ENCODE measurements at regions not wholly inside any gene's neighbourhood (a gene's known extent, or its start where the extent isn't known, plus 50 kb on each side); places are given as distances from the start of the nearest gene placed in this dataset.

DNA sequence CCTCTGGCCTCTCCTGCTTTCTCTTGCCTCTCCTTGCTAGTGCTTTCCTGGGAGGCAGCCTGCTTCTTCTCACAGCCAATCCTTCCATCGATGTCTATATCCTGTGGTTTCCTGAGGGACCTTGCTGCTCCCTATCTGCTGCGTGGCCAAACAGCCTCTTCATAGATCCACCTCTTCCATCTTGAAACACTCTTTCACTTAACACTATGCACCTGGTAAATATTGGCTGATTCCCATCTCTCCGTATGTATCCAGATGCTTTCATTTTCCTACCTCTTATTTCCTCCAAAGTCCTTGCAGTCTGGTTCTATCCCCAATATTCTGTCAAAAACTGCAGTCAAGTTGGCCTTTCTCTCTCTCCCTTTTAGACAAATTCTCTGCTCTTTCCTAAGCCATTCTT lies 205.2 kb upstream of the CFAP20DC start:
- TF ChIP-seq EZH2 (IDR thresholded peaks at IDR 0.05; ENCODE audit: borderline replicate concordance) = no peak
- TF ChIP-seq CTCF (IDR thresholded peaks at IDR 0.05; ENCODE audit: poor library complexity) = no peak
- TF ChIP-seq EZH2phosphoT487 (IDR thresholded peaks at IDR 0.05; ENCODE audit: low read depth, severe bottlenecking, unreplicated experiment) = no peak
- 89% methylated on average over 3 of the region's 3 CpGs for WGBS (ENCODE audit: low lambda C conversion rate, missing lambda C conversion rate)
- DNase-seq (ENCODE audit: low spot score) = no peak

DNA sequence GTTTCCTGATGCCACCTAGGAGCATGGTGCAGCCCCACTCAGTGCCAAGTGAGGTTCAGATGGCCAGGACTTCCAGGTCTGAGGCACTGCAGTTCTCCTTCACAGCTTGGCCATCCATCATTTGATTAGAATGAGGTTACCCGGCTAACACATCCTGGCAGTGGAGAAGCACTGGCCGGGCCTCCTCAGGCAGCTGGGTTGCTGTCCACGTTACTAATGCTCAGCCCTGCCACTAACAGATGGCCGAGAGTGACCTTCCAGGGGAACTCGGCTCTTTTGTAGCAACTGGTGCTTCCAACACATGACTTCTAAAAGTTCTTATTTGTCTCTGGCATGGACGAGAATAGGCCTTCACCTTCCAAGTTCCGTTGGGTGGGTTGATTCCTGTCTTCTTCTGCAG lies 204.6 kb upstream of the CFAP20DC start:
- TF ChIP-seq EZH2 (IDR thresholded peaks at IDR 0.05; ENCODE audit: borderline replicate concordance) = no peak
- no peak for TF ChIP-seq CTCF (IDR thresholded peaks at IDR 0.05; ENCODE audit: poor library complexity)
- TF ChIP-seq EZH2phosphoT487 (IDR thresholded peaks at IDR 0.05; ENCODE audit: low read depth, severe bottlenecking, unreplicated experiment) = no peak
- Histone ChIP-seq H3K9me2 (replicated peaks; ENCODE audit: insufficient read depth) (no peaks in the 10 kb centered on the region), H3K27ac (no peak overlapping the region), H3K4me1 (ENCODE audit: insufficient read depth) (no peaks in the 10 kb centered on the region), H3K4me3 (no peak overlapping the region), H3K79me2 (no peaks in the 10 kb centered on the region), H3K27me3 (no peaks in the 10 kb centered on the region), H2AFZ (no peak overlapping the region), H3K36me3 (replicated peaks; ENCODE audit: insufficient read depth, low read depth) (no peaks in the 10 kb centered on the region), H3K9me3 (ENCODE audit: low read depth) (no peaks in the 10 kb centered on the region), H3K4me2 (no peak overlapping the region), H4K20me1 (ENCODE audit: insufficient read depth, poor library complexity, severe bottlenecking) (no peaks in the 10 kb centered on the region)
- DNase-seq (ENCODE audit: low spot score) = no peak
- WGBS (ENCODE audit: low lambda C conversion rate, missing lambda C conversion rate) = 94% methylated on average over 7 of the region's 7 CpGs

More for the DNA sequence above, 205.2 kb upstream of the CFAP20DC start:
- H3K27ac ChIP-seq = no peak overlapping the region
- H4K20me1 ChIP-seq (ENCODE audit: insufficient read depth, poor library complexity, severe bottlenecking) = no peaks in the 10 kb centered on the region
- H3K9me3 ChIP-seq (ENCODE audit: low read depth) = no peaks in the 10 kb centered on the region
- H3K4me1 ChIP-seq (ENCODE audit: insufficient read depth) = no peaks in the 10 kb centered on the region
- no peak overlapping the region for H3K4me3 ChIP-seq
- no peaks in the 10 kb centered on the region for H3K27me3 ChIP-seq
- H2AFZ ChIP-seq = no peak overlapping the region
- H3K36me3 ChIP-seq (replicated peaks; ENCODE audit: insufficient read depth, low read depth) = no peaks in the 10 kb centered on the region
- H3K79me2 ChIP-seq = no peaks in the 10 kb centered on the region
- H3K4me2 ChIP-seq = no peak overlapping the region
- no peaks in the 10 kb centered on the region for H3K9me2 ChIP-seq (replicated peaks; ENCODE audit: insufficient read depth)

- Histone ChIP-seq H3K27ac (no peak overlapping the region), H3K4me3 (no peak overlapping the region), H2AFZ (no peak overlapping the region), H3K4me1 (ENCODE audit: insufficient read depth) (no peaks in the 10 kb centered on the region), H3K9me2 (replicated peaks; ENCODE audit: insufficient read depth) (no peaks in the 10 kb centered on the region), H3K36me3 (replicated peaks; ENCODE audit: insufficient read depth, low read depth) (no peaks in the 10 kb centered on the region), H4K20me1 (ENCODE audit: insufficient read depth, poor library complexity, severe bottlenecking) (no peaks in the 10 kb centered on the region), H3K27me3 (no peaks in the 10 kb centered on the region), H3K79me2 (no peaks in the 10 kb centered on the region), H3K4me2 (no peak overlapping the region), H3K9me3 (ENCODE audit: low read depth) (no peaks in the 10 kb centered on the region)
- WGBS (ENCODE audit: low lambda C conversion rate, missing lambda C conversion rate) = 86% methylated on average over 1 of the region's 2 CpGs
- no peak for DNase-seq (ENCODE audit: low spot score)
- TF ChIP-seq EZH2phosphoT487 (IDR thresholded peaks at IDR 0.05; ENCODE audit: low read depth, severe bottlenecking, unreplicated experiment) (no peak), EZH2 (IDR thresholded peaks at IDR 0.05; ENCODE audit: borderline replicate concordance) (no peak), CTCF (IDR thresholded peaks at IDR 0.05; ENCODE audit: poor library complexity) (no peak)
Measured at GRCh38 chr3:59253523-59253922, 203.7 kb upstream of the CFAP20DC start.

GRCh38 chr3:59251869-59252268 lies 202.0 kb upstream of the CFAP20DC start:
- Histone ChIP-seq H3K4me1 (ENCODE audit: insufficient read depth) (no peaks in the 10 kb centered on the region), H3K79me2 (no peaks in the 10 kb centered on the region), H3K4me3 (no peak overlapping the region), H3K4me2 (no peak overlapping the region), H2AFZ (no peak overlapping the region), H3K36me3 (replicated peaks; ENCODE audit: insufficient read depth, low read depth) (no peaks in the 10 kb centered on the region), H4K20me1 (ENCODE audit: insufficient read depth, poor library complexity, severe bottlenecking) (no peaks in the 10 kb centered on the region), H3K9me2 (replicated peaks; ENCODE audit: insufficient read depth) (no peaks in the 10 kb centered on the region), H3K27me3 (no peaks in the 10 kb centered on the region), H3K9me3 (ENCODE audit: low read depth) (no peaks in the 10 kb centered on the region), H3K27ac (no peak overlapping the region)
- no peak for DNase-seq (ENCODE audit: low spot score)
- TF ChIP-seq CTCF (IDR thresholded peaks at IDR 0.05; ENCODE audit: poor library complexity) (no peak), EZH2phosphoT487 (IDR thresholded peaks at IDR 0.05; ENCODE audit: low read depth, severe bottlenecking, unreplicated experiment) (no peak), EZH2 (IDR thresholded peaks at IDR 0.05; ENCODE audit: borderline replicate concordance) (no peak)
- 90% methylated on average over 3 of the region's 3 CpGs for WGBS (ENCODE audit: low lambda C conversion rate, missing lambda C conversion rate)

Data from hepatocyte (in vitro differentiated cells).